Thyroid gland (tissue), 4 donors: ENCODE measurements at regions not wholly inside any gene's neighbourhood (a gene's known extent, or its start where the extent isn't known, plus 50 kb on each side); places are given as distances from the start of the nearest gene placed in this dataset.

Experiments used
- DNase-seq, 2 donors: peaks; one replicate each; pipeline ENCODE4 v3.0.0-alpha.2; 2019
- H3K27ac ChIP-seq, 3 donors: fragments of 200-600 bp; sonication (generic); 1 replicate in 2 of 3; 2 replicates in 1 of 3; pipeline ENCODE4 v1.5.1; 2016 to 2019; ENCODE audit warnings: mild to moderate bottlenecking in 1 of 3, moderate library complexity in 1 of 3
- H3K27me3 ChIP-seq: fragments of 200-600 bp; sonication (generic); one replicate; pipeline ENCODE4 v1.5.1; 2019
- H3K36me3 ChIP-seq, 2 donors: fragments of 200-600 bp; sonication (generic); one replicate each; pipeline ENCODE4 v1.5.1; 2016 to 2019
- H3K4me1 ChIP-seq, 2 donors: fragments of 200-600 bp; sonication (generic); one replicate each; pipeline ENCODE4 v1.5.1; 2017 to 2019
- H3K4me3 ChIP-seq, 3 donors: fragments of 200-600 bp; sonication (generic); replicated peaks in 1 of 3; 1 replicate in 2 of 3; 2 replicates in 1 of 3; pipeline ENCODE4 v1.5.1; 2016; ENCODE audit warnings: mild to moderate bottlenecking in 1 of 3
- H3K9me3 ChIP-seq: fragments of 200-600 bp; sonication (generic); one replicate; pipeline ENCODE4 v1.5.1; 2017
- POLR2A ChIP-seq, 2 donors: fragments of 450-650 bp; IDR thresholded peaks; one replicate each; pipeline ENCODE4 v1.6.1; 2017; ENCODE audit warnings: antibody characterized with exemption in 2 of 2, mild to moderate bottlenecking in 2 of 2, moderate library complexity in 1 of 2
- WGBS, 2 donors: methylation state at CpG; one replicate each; pipeline ENCODE4 v1.1.5; 2017; 5-methylcytosine and 5-hydroxymethylcytosine counted together
- intact Hi-C: fragments of 100-400 bp; cut with DNase I; formaldehyde crosslinking; loops from one replicate; pipeline ENCODE4 v1.15.1; 2023
- TF ChIP-seq, protein P1 (sequence below), 6 experiments: fragments of 200-600 bp in 3 of 6; fragments of 450-650 bp in 3 of 6; sonication (generic) in 3 of 6; IDR thresholded peaks; one replicate each; pipeline ENCODE4 v1.5.1; 2016 to 2019; ENCODE audit warnings: antibody characterized with exemption in 6 of 6, mild to moderate bottlenecking in 2 of 6, inconsistent platforms in 1 of 6, moderate library complexity in 1 of 6

DNA sequence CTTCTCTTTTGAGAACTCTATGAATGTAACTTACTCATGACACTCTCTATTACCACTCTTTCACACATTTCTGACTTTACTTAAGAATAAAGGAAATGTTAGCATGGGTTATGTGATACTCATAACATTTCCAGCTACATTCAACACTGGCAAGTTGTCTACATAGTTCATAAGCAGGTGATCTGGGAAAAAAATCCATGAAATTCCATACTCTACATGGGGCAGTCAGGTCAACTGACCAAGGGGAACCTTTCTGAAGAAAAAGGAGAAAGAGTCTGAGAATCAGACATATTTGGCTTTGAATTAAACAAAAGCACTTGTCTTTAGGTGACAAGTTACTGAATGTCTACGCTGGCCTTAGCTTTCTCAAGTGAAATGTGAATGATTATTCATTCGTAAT lies 329.1 kb upstream of the ROBO1 start:
- H3K27ac ChIP-seq = no peak overlapping the region
- no peaks in the 10 kb centered on the region for H3K4me1 ChIP-seq
- no peak for DNase-seq
- no peaks in the 10 kb centered on the region for H3K27me3 ChIP-seq
- no peak overlapping the region for H3K4me3 ChIP-seq
- no peaks in the 10 kb centered on the region for H3K9me3 ChIP-seq
- intact Hi-C loops = no loop called here
- TF ChIP-seq, protein P1, sequence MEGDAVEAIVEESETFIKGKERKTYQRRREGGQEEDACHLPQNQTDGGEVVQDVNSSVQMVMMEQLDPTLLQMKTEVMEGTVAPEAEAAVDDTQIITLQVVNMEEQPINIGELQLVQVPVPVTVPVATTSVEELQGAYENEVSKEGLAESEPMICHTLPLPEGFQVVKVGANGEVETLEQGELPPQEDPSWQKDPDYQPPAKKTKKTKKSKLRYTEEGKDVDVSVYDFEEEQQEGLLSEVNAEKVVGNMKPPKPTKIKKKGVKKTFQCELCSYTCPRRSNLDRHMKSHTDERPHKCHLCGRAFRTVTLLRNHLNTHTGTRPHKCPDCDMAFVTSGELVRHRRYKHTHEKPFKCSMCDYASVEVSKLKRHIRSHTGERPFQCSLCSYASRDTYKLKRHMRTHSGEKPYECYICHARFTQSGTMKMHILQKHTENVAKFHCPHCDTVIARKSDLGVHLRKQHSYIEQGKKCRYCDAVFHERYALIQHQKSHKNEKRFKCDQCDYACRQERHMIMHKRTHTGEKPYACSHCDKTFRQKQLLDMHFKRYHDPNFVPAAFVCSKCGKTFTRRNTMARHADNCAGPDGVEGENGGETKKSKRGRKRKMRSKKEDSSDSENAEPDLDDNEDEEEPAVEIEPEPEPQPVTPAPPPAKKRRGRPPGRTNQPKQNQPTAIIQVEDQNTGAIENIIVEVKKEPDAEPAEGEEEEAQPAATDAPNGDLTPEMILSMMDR (IDR thresholded peaks at IDR 0.05) = no peak
- no peak for TF ChIP-seq POLR2A (IDR thresholded peaks at IDR 0.05)
- 85 to 92% methylated on average over 2 of the region's 2 CpGs for WGBS, 2 donors
- H3K36me3 ChIP-seq = no peaks in the 10 kb centered on the region

- WGBS, 2 donors = 80 to 92% methylated on average over 1 of the region's 1 CpG
- no peaks in the 10 kb centered on the region for H3K27me3 ChIP-seq
- H3K36me3 ChIP-seq = no peaks in the 10 kb centered on the region
- no peak for DNase-seq
- H3K4me3 ChIP-seq = no peak overlapping the region
- H3K9me3 ChIP-seq = no peaks in the 10 kb centered on the region
- H3K4me1 ChIP-seq = no peaks in the 10 kb centered on the region
- TF ChIP-seq, protein P1 (IDR thresholded peaks at IDR 0.05) = no peak
- no peak for TF ChIP-seq POLR2A (IDR thresholded peaks at IDR 0.05)
- intact Hi-C loops = no loop called here
- H3K27ac ChIP-seq = no peak overlapping the region
Observed at GRCh38 chr3:80094589-80094988, 326.8 kb upstream of the ROBO1 start.

GRCh38 chr3:80087767-80088166 lies 320.0 kb upstream of the ROBO1 start:
- Histone ChIP-seq H3K9me3 (no peaks in the 10 kb centered on the region), H3K27me3 (no peaks in the 10 kb centered on the region), H3K27ac (no peak overlapping the region), H3K36me3 (no peaks in the 10 kb centered on the region), H3K4me1 (no peaks in the 10 kb centered on the region), H3K4me3 (no peak overlapping the region)
- DNase-seq = no peak
- intact Hi-C loops = no loop called here
- TF ChIP-seq, protein P1 (IDR thresholded peaks at IDR 0.05) = no peak
- TF ChIP-seq POLR2A (IDR thresholded peaks at IDR 0.05) = no peak
- 78 to 86% methylated on average over 1 of the region's 1 CpG for WGBS, 2 donors

- no peak for TF ChIP-seq POLR2A (IDR thresholded peaks at IDR 0.05)
- TF ChIP-seq, protein P1 (IDR thresholded peaks at IDR 0.05) = no peak
- Histone ChIP-seq H3K36me3 (no peaks in the 10 kb centered on the region), H3K4me1 (no peaks in the 10 kb centered on the region), H3K27ac (no peak overlapping the region), H3K4me3 (no peak overlapping the region), H3K27me3 (no peaks in the 10 kb centered on the region), H3K9me3 (no peaks in the 10 kb centered on the region)
- DNase-seq = no peak
- intact Hi-C loops = no loop called here
Observed at GRCh38 chr3:80086426-80086825, 318.6 kb upstream of the ROBO1 start.

GRCh38 chr3:80079886-80080285 lies 312.1 kb upstream of the ROBO1 start:
- no peak for TF ChIP-seq POLR2A (IDR thresholded peaks at IDR 0.05)
- TF ChIP-seq, protein P1 (IDR thresholded peaks at IDR 0.05) = no peak
- no peaks in the 10 kb centered on the region for H3K9me3 ChIP-seq
- intact Hi-C loops = no loop called here
- no peak overlapping the region for H3K27ac ChIP-seq
- DNase-seq = no peak
- no peak overlapping the region for H3K4me3 ChIP-seq
- no peaks in the 10 kb centered on the region for H3K27me3 ChIP-seq
- no peaks in the 10 kb centered on the region for H3K36me3 ChIP-seq
- no peaks in the 10 kb centered on the region for H3K4me1 ChIP-seq
